ENCODE measurements at regions not wholly inside any gene's neighbourhood (a gene's known extent, or its start where the extent isn't known, plus 50 kb on each side); places are given as distances from the start of the nearest gene placed in this dataset.

- TF ChIP-seq CTCF (IDR thresholded peaks at IDR 0.05; ENCODE audit: poor library complexity, severe bottlenecking) (no peak), EZH2 (IDR thresholded peaks at IDR 0.05; ENCODE audit: borderline replicate concordance, insufficient read depth, low read length, poor library complexity, severe bottlenecking) (no peak), EP300 (conservative IDR thresholded peaks at IDR 0.05; ENCODE audit: poor library complexity, severe bottlenecking) (no peak), RAD21 (conservative IDR thresholded peaks at IDR 0.05) (no peak), POLR2AphosphoS5 (IDR thresholded peaks at IDR 0.05) (no peak), TAF1 (IDR thresholded peaks at IDR 0.05; ENCODE audit: low read depth) (no peak), REST (IDR thresholded peaks at IDR 0.05; ENCODE audit: borderline replicate concordance) (no peak)
Measured at GRCh38 chr6:37551002-37551401, 51.3 kb upstream of the CCDC167 start.
